HCT116 (cell line): ENCODE measurements at regions not wholly inside any gene's neighbourhood (a gene's known extent, or its start where the extent isn't known, plus 50 kb on each side); places are given as distances from the start of the nearest gene placed in this dataset.

Experiments
- ATAC-seq: fragments of 200-7000 bp; cut with Tn5 transposase; 2 replicates; pipeline ENCODE4 v1.9.1; 2020; ENCODE audit warnings: mild to moderate bottlenecking, moderate library complexity
- BruUV-seq: library from RNA; stranded (reverse); fragments of 400-500 nt; replicated peaks from 2 replicates; lab custom pipeline; 2021; lab: Mats Ljungman, UMichigan
- CTCF ChIA-PET: fragments of 300-600 bp; sonication (Branson Sonifier 250); formaldehyde crosslinking; loops from one replicate; lab custom pipeline; 2021; ENCODE audit warnings: antibody characterized with exemption; lab: Charles Lee
- POLR2A ChIA-PET: fragments of 300-600, 350-600 bp; sonication (Branson Sonifier 250); formaldehyde crosslinking; loops from one replicate; lab custom pipeline; 2021; ENCODE audit warnings: antibody characterized with exemption; lab: Charles Lee
- RAD21 ChIA-PET, 2 experiments: fragments of 300-600 bp; sonication (Branson Sonifier 250); formaldehyde crosslinking; loops; one replicate each; lab custom pipeline; 2023; ENCODE audit warnings: low total read pairs in 2 of 2; ENCODE audit not compliant: uncharacterized antibody in 2 of 2, unreplicated experiment in 2 of 2, low non-redundant PET in 1 of 2; lab: Charles Lee
- DNase-seq: peaks from one replicate; pipeline ENCODE4 v3.0.0-alpha.2; 2010; ENCODE audit warnings: low read depth, low spot score
- H2AFZ ChIP-seq: fragments of 200-600 bp; shearing (Covaris generic), sonication (generic); 2 replicates; pipeline ENCODE4 v1.6.1; 2017; ENCODE audit warnings: low read depth, mixed run types, mixed read lengths, antibody characterized with exemption, low read length; ENCODE audit not compliant: poor library complexity, severe bottlenecking
- H3K27ac ChIP-seq: 2 replicates; pipeline ENCODE4 v1.5.1; 2012; ENCODE audit warnings: low read depth, low read length
- H3K27me3 ChIP-seq: fragments of 200-600 bp; sonication (generic); 2 replicates; pipeline ENCODE4 v1.6.1; 2016; ENCODE audit warnings: mixed run types, low read length, mixed read lengths; ENCODE audit not compliant: insufficient read depth
- H3K36me3 ChIP-seq, 2 experiments: fragments of 200-500 bp in 1 of 2; fragments of 200-600 bp in 1 of 2; sonication (Bioruptor generic) in 1 of 2; sonication (generic) in 1 of 2; 2 replicates each; pipeline versions ENCODE4 v1.5.1 to v1.6.1; 2014 to 2016; ENCODE audit warnings: low read length in 2 of 2, inconsistent platforms in 1 of 2, mixed read lengths in 1 of 2, mixed run types in 1 of 2; ENCODE audit not compliant: insufficient read depth in 2 of 2, control insufficient read depth in 1 of 2
- H3K4me1 ChIP-seq, 2 experiments: fragments of 200-600 bp in 1 of 2; sonication (generic) in 1 of 2; 2 replicates each; pipeline versions ENCODE4 v1.5.1 to v1.6.1; 2012 to 2017; ENCODE audit warnings: low read length in 2 of 2, inconsistent platforms in 1 of 2, mild to moderate bottlenecking in 1 of 2, mixed read lengths in 1 of 2, mixed run types in 1 of 2, moderate library complexity in 1 of 2; ENCODE audit not compliant: insufficient read depth in 2 of 2, control insufficient read depth in 1 of 2
- H3K4me2 ChIP-seq: fragments of 200-600 bp; sonication (generic); 2 replicates; pipeline ENCODE4 v1.6.1; 2017; ENCODE audit warnings: mixed run types, low read length, mixed read lengths
- H3K4me3 ChIP-seq, 2 experiments: fragments of 200-600 bp in 1 of 2; sonication (generic) in 1 of 2; replicated peaks in 1 of 2; 2 replicates each; pipeline ENCODE4 v1.5.1; 2011 to 2016; ENCODE audit warnings: low read length in 2 of 2, control low read depth in 1 of 2, low read depth in 1 of 2, mild to moderate bottlenecking in 1 of 2, mixed read lengths in 1 of 2, mixed run types in 1 of 2
- H3K79me2 ChIP-seq: fragments of 200-600 bp; sonication (generic); 2 replicates; pipeline ENCODE4 v1.6.1; 2017; ENCODE audit warnings: mild to moderate bottlenecking, mixed run types, low read length, moderate library complexity, mixed read lengths; ENCODE audit not compliant: insufficient read depth
- H3K9ac ChIP-seq: fragments of 200-600 bp; sonication (generic); 2 replicates; pipeline ENCODE4 v1.6.1; 2016; ENCODE audit warnings: low read length, mixed read lengths
- H3K9me2 ChIP-seq: fragments of 200-600 bp; sonication (generic), shearing (Covaris generic); 2 replicates; pipeline ENCODE4 v1.6.1; 2017; ENCODE audit warnings: mixed run types, mild to moderate bottlenecking, moderate library complexity; ENCODE audit not compliant: insufficient read depth
- H3K9me3 ChIP-seq, 2 experiments: fragments of 200-500 bp in 1 of 2; fragments of 200-600 bp in 1 of 2; sonication (Bioruptor generic) in 1 of 2; sonication (generic) in 1 of 2; 2 replicates each; pipeline ENCODE4 v1.6.1; 2014 to 2017; ENCODE audit warnings: low read length in 2 of 2, mixed read lengths in 2 of 2, inconsistent platforms in 1 of 2, low read depth in 1 of 2, mild to moderate bottlenecking in 1 of 2, mixed run types in 1 of 2, moderate library complexity in 1 of 2; ENCODE audit not compliant: control insufficient read depth in 1 of 2, insufficient read depth in 1 of 2
- H4K20me1 ChIP-seq: fragments of 200-600 bp; sonication (generic), shearing (Covaris generic); 2 replicates; pipeline ENCODE4 v1.6.1; 2017; ENCODE audit warnings: mixed run types, mild to moderate bottlenecking, moderate library complexity; ENCODE audit not compliant: insufficient read depth
- CBX3 ChIP-seq: IDR thresholded peaks from 2 replicates; pipeline ENCODE4 v1.6.1; 2012; ENCODE audit warnings: low read depth
- CEBPB ChIP-seq: IDR thresholded peaks from 2 replicates; pipeline ENCODE4 v1.6.1; 2012; ENCODE audit warnings: low read depth
- CTCF ChIP-seq, 3 experiments: fragments of 200-600 bp in 1 of 3; sonication (generic) in 1 of 3; IDR thresholded peaks in 2 of 3; conservative IDR thresholded peaks in 1 of 3; 2 replicates each; pipeline ENCODE4 v1.5.1; 2012 to 2017; ENCODE audit warnings: low read depth in 2 of 3, low read length in 2 of 3, antibody characterized with exemption in 1 of 3, borderline replicate concordance in 1 of 3, control low read depth in 1 of 3, mild to moderate bottlenecking in 1 of 3, mixed read lengths in 1 of 3, mixed run types in 1 of 3, moderate library complexity in 1 of 3; ENCODE audit not compliant: insufficient read depth in 1 of 3
- EGR1 ChIP-seq: IDR thresholded peaks from 2 replicates; pipeline ENCODE4 v1.6.1; 2012; ENCODE audit warnings: low read depth
- ELF1 ChIP-seq: IDR thresholded peaks from 2 replicates; pipeline ENCODE4 v1.6.1; 2012; ENCODE audit warnings: low read depth, borderline replicate concordance
- EZH2 ChIP-seq: fragments of 200-600 bp; sonication (generic); IDR thresholded peaks from 2 replicates; pipeline ENCODE4 v1.6.1; 2017; ENCODE audit warnings: antibody characterized with exemption, mixed run types
- EZH2phosphoT487 ChIP-seq: fragments of 200-600 bp; IDR thresholded peaks from 2 replicates; pipeline ENCODE4 v1.6.1; 2018; ENCODE audit warnings: antibody characterized with exemption, borderline replicate concordance
- FOSL1 ChIP-seq: IDR thresholded peaks from 2 replicates; pipeline ENCODE4 v1.6.1; 2012; ENCODE audit warnings: low read depth
- JUND ChIP-seq: IDR thresholded peaks from 2 replicates; pipeline ENCODE4 v1.6.1; 2012
- POLR2A ChIP-seq: IDR thresholded peaks from 2 replicates; pipeline ENCODE4 v1.7.0; 2011; ENCODE audit warnings: borderline replicate concordance; ENCODE audit not compliant: insufficient read depth, insufficient read length; ENCODE audit errors: extremely low read depth
- RAD21 ChIP-seq: IDR thresholded peaks from 2 replicates; pipeline ENCODE4 v1.6.1; 2012; ENCODE audit warnings: low read depth, mild to moderate bottlenecking
- REST ChIP-seq: IDR thresholded peaks from 2 replicates; pipeline ENCODE4 v1.6.1; 2012; ENCODE audit warnings: low read depth
- SIN3A ChIP-seq: IDR thresholded peaks from 2 replicates; pipeline ENCODE4 v1.6.1; 2012; ENCODE audit warnings: low read depth
- SP1 ChIP-seq: IDR thresholded peaks from 2 replicates; pipeline ENCODE4 v1.6.1; 2012; ENCODE audit warnings: low read depth
- TCF7L2 ChIP-seq: IDR thresholded peaks from 2 replicates; pipeline ENCODE4 v1.7.0; 2011; ENCODE audit warnings: borderline replicate concordance, inconsistent platforms; ENCODE audit not compliant: insufficient read depth, insufficient read length; ENCODE audit errors: extremely low read depth
- YY1 ChIP-seq: IDR thresholded peaks from 2 replicates; pipeline ENCODE4 v1.6.1; 2011; ENCODE audit warnings: low read length, low read depth, moderate library complexity, mild to moderate bottlenecking; ENCODE audit not compliant: insufficient replicate concordance; ENCODE audit errors: extremely low read depth
- ZFX ChIP-seq: fragments of 450-650 bp; IDR thresholded peaks from 2 replicates; pipeline ENCODE4 v1.6.1; 2017
- ZNF274 ChIP-seq: fragments of 200-500 bp; sonication (Bioruptor generic); IDR thresholded peaks from 2 replicates; pipeline ENCODE4 v1.6.1; 2014; ENCODE audit warnings: mild to moderate bottlenecking, low read depth, low read length, inconsistent platforms
- intact Hi-C: fragments of 100-400 bp; cut with micrococcal nuclease; formaldehyde crosslinking; loops from 2 replicates; pipeline ENCODE4 v1.10.0; 2022
- TF ChIP-seq, protein P1 (sequence below): IDR thresholded peaks from 2 replicates; pipeline ENCODE4 v1.6.1; 2012
- TF ChIP-seq, protein P2 (sequence below): IDR thresholded peaks from 2 replicates; pipeline ENCODE4 v1.6.1; 2011; ENCODE audit warnings: mild to moderate bottlenecking, low read length, moderate library complexity; ENCODE audit not compliant: insufficient replicate concordance; ENCODE audit errors: extremely low read depth

DNA sequence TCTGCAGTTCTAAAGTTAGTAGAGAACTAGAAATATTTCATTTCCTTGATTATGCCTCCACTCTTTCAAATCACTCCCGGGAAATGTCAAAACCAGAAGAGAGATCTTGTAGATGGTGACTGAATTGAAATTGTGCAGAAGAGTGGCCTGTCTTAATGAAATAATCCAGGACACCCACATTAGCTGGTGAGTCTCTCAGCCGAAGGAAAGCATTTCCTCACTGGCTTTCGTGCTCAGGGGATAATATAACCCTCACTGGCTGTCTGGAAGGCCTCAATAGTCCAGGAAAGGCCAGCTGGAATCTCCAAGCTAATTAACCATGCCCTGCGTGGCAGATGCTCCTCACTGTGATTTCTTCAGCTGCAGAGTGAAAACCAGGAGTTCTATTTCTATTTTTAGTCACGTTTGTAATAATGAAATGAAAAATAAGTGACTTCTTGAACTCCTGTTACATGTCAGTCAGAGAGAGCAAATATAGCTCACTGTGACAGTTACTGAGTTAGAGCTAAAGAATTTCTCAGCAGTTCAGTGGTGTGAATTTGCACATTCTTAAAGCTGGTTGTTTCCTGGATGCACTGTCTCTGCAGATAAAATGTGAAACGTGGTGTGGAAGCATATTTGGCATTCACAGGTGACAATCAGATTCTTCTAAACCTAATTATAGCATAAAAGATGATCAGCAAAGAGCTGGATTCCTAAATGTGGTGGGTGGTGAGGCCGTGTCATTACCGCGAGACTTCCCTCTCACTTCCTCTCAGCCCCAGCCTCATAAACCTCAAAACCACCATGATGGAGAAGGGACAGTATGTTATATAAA, 211.7 kb downstream of the LMBRD1 start:
- H3K27me3 ChIP-seq, result no peaks in the 10 kb centered on the region
- ATAC-seq, result no peak
- no peak for TF ChIP-seq RAD21
- TF ChIP-seq POLR2A, result no peak
- no peak for TF ChIP-seq CBX3
- no peak for TF ChIP-seq SIN3A
- no peak for TF ChIP-seq CEBPB
- TF ChIP-seq CTCF (IDR thresholded peaks at IDR 0.05 in 2 of 3, conservative IDR thresholded peaks at IDR 0.05 in 1 of 3; ENCODE audit: borderline replicate concordance in 1 of 3, insufficient read depth in 1 of 3, low read depth in 2 of 3, low read length in 2 of 3), result no peak
- TF ChIP-seq, protein P1, sequence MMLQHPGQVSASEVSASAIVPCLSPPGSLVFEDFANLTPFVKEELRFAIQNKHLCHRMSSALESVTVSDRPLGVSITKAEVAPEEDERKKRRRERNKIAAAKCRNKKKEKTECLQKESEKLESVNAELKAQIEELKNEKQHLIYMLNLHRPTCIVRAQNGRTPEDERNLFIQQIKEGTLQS, result no peak
- TF ChIP-seq ZFX, result no peak
- no peak for TF ChIP-seq JUND
- TF ChIP-seq, protein P2, sequence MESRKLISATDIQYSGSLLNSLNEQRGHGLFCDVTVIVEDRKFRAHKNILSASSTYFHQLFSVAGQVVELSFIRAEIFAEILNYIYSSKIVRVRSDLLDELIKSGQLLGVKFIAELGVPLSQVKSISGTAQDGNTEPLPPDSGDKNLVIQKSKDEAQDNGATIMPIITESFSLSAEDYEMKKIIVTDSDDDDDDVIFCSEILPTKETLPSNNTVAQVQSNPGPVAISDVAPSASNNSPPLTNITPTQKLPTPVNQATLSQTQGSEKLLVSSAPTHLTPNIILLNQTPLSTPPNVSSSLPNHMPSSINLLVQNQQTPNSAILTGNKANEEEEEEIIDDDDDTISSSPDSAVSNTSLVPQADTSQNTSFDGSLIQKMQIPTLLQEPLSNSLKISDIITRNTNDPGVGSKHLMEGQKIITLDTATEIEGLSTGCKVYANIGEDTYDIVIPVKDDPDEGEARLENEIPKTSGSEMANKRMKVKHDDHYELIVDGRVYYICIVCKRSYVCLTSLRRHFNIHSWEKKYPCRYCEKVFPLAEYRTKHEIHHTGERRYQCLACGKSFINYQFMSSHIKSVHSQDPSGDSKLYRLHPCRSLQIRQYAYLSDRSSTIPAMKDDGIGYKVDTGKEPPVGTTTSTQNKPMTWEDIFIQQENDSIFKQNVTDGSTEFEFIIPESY, result no peak
- TF ChIP-seq TCF7L2, result no peak
- TF ChIP-seq EZH2, result no peak
- no peak for TF ChIP-seq SP1
- TF ChIP-seq REST, result no peak
- no peak for TF ChIP-seq EGR1
- TF ChIP-seq ZNF274, result no peak
- TF ChIP-seq ELF1, result no peak
- no peak for TF ChIP-seq FOSL1
- TF ChIP-seq EZH2phosphoT487, result no peak
- no peak for TF ChIP-seq YY1
- TF ChIP-seq, all 23 proteins: peak for 0
- no peaks in the 10 kb centered on the region for H3K79me2 ChIP-seq
- H2AFZ ChIP-seq, result no peak overlapping the region
- no peak for DNase-seq
- no peak overlapping the region for H3K9ac ChIP-seq
- H3K9me3 ChIP-seq, result no peaks in the 10 kb centered on the region
- POLR2A ChIA-PET, result no interaction called here
- H3K36me3 ChIP-seq, result no peaks in the 10 kb centered on the region
- H3K4me3 ChIP-seq, result no peak overlapping the region
- H3K27ac ChIP-seq, result no peak overlapping the region
- no TSS peak for BruUV-seq
- RAD21 ChIA-PET, result no interaction called here
- H3K4me2 ChIP-seq, result no peak overlapping the region
- CTCF ChIA-PET, result no interaction called here
- H3K4me1 ChIP-seq, result no peaks in the 10 kb centered on the region
- H4K20me1 ChIP-seq, result no peaks in the 10 kb centered on the region; the same call in 1 of the 2 replicates
- H3K9me2 ChIP-seq, result no peaks in the 10 kb centered on the region
- intact Hi-C loops, result no loop called here
